OCI-LY3 (cell line): ENCODE measurements at regions not wholly inside any gene's neighbourhood (a gene's known extent, or its start where the extent isn't known, plus 50 kb on each side); places are given as distances from the start of the nearest gene placed in this dataset.

Experiments used
- CTCF ChIP-seq: fragments of 200-600, 300-600 bp; sonication (generic); IDR thresholded peaks from 2 replicates; pipeline ENCODE4 v1.5.1; 2014; ENCODE audit warnings: antibody characterized with exemption, low read length, low read depth
- EZH2phosphoT487 ChIP-seq: fragments of 200-600 bp; shearing (Covaris generic); IDR thresholded peaks from 2 replicates; pipeline ENCODE4 v1.6.1; 2018; ENCODE audit warnings: antibody characterized with exemption, mixed run types, low read depth

DNA sequence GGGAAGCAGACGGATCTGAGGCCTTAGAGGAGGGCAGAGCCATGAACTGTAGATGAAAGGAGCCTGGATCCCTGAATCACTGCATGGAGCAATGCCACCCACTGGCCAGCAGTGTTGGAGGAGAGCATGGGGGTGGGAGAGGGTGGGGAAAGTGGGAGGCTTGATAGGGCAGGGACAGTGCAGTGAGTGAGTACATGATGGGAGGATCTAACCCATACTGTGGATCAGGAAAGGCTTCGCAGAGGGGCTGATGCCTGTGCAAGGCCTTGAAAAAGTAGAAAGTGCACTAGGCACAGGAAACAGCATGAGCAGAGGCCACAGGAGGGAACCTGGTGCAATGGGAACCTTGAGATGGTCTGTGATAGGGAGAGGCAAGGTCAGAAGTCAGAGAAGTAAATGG is 391.9 kb downstream of the PTPRU start:
- no peak for TF ChIP-seq CTCF
- TF ChIP-seq EZH2phosphoT487 = no peak
